ENCODE measurements at regions not wholly inside any gene's neighbourhood (a gene's known extent, or its start where the extent isn't known, plus 50 kb on each side); places are given as distances from the start of the nearest gene placed in this dataset.

DNA sequence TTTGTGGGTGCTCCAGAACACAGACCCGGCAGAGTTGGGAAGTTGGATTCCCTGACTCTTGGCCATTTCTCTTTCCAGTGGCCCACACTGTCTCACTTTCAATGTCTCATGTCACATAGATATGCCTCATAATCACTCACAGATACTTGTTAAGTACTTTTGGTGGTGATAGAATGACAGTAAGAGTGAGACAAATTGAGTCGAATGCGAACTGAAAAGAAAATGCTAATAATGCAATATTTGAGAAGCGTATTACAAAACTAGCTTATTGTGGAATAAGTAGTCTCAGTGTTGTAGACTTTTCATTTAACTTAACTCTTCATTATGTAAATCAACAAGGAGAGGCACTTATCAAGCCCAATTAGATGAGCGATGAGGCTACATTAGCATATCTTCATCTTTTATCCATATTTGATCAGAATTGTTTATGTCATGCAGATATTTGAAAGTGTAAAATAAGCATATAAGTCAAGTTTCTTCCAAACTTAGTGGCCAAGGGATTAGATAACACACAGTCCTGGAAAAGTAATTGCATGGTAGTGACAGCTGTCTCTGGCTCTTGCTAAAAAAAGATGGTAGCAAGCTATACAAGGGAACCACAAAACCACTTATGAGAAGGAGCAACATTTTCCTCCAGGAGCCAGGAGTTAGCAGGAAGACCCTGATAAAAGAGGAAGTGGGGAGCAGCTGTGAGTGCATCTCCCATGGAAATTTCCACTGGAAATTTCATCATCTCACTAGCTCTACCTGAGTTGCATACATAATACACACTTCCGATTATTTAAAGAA is 243.6 kb downstream of the ARRDC4 start:
- no peak for DNase-seq

DNA sequence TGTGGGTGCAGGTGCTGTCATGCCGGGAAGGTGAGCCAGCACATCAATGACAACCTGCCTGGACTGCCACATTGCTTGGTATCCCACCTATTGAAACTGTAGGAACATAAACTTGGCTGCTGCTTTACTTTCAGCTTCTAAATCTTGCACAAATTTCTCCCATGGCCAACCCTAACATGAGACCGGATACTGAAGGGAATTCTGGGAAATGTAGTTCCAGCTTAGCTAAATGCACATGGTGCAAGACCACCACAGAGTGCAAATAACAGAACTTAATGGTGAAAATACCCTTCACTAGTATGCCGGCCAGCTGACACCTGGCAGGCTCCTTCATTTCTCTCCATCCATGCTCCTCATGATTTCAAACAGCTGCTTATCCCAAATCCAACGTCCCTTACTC is 247.4 kb downstream of the ARRDC4 start:
- no peak for DNase-seq

DNA sequence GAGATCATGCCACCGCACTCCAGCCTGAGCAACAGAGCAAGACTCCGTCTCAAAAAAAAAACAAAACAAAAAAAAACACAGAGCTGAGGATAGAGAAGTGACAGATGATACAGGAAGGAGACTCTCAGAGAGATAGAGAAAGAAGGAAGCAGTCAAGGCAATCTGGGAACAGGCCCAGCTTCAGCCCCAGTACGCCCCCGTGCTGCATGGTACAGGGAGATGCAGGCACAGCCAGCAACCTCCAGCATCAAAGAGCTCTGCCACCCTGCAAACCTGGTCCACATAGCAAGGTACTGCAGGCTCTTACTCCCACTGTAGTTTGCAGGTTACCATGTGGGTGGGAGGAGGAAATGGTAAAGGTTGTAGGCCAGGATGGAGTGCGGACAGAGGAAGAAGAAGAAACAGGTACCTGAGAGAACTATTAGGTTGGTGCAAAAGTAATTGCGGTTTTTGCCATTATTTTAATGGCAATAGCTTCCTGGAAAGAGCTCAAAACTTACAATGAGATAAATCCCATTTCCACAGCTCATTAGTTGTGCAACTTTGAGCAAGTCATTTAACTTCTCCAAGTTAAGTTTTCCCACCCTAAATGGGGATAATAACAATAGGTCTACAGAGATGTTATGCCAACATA is 253.0 kb downstream of the ARRDC4 start:
- DNase-seq: no peak

DNA sequence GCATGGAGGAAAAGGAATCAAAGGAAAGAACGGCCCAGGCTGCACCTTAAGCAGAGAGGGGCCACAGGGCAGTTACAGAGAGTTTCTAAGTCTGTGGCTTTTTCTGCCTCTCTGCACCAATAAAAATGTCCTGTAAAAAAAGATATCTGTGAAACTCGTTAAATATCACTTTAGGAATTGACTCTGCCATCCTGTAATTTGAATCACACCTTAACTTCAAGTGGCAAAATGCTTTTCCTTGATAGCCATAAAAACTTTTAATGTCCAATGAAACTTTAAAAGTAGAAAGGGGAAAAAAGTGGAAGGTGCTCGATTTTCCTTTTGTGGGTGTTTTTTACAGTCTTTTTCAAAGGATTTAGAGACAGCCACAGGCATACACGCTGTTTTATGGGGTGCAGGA is 255.7 kb downstream of the ARRDC4 start:
- no peak for DNase-seq

DNA sequence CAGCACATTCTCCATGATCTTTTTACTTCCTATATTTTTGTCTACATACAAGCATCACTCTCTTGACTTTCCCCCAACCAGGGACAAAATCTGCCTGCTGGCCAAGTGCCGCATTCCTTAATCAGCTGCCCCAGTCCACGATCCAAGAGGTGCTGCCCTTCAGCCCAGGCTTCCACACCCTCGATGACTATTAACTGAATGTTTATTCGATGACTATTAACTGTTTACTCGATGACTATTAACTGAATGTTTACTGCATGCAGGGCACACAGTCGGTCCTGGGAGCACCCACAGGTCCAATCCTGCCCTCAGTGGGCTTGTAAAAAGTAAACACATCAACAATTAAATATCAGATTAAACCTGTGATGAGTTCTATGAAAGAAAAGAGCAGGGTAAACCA is 256.9 kb downstream of the ARRDC4 start:
- no peak for DNase-seq

DNA sequence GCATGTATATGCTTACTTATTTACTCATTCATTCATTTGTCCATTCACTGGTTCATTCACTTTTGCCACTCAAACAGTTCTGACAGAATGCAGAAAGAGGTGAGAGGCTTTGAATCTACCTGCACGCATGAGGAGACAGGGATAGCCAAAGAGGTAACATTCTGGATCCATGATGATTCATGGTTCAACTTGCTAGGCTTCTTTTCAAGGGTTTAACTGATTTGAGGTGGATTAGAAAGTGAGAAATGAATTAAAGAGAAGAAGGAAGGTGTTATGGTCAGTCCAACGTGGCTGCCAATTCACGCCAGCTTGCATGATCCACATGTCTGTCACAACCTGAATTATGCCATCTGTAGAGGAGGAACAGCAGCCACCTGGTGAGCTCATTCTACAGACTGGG is 260.6 kb downstream of the ARRDC4 start:
- DNase-seq: no peak

DNA sequence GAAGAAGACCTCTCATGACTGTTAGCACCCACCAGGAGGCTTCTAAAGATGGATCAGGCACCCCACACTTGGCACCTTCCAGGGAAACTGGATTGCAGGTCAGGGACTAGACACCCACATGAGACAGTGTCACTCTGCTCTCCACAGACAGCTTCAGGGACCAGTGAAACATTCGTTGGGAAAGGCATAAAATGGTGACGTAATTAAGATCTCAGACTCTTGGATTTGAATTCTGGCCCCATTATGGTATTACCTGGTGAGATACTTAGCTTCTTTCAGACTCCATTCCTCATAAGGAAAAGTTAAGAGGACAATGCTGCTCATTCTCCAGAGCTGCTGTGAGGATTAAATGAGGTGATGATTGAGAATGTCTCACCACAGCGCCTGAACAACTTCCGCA is 261.1 kb downstream of the ARRDC4 start:
- DNase-seq: no peak

DNA sequence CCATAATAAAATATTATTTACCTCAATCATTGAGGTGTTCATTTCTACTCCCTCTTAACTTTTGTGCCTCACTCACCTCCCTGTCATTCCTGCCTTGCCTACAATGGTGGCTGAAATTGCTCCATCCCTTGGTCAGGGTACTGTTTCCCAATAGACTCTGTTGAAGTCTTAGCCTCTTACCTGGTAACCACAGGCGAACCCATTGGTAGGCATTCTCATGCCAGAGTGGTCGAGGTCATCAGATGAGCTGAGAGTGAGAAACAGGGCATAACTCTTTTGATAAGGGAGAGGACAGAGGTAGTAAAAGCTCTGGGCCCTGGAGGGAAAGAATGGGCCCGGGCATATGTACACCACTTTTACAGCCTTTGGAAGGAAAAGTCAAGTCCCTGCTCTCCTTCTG is 265.6 kb downstream of the ARRDC4 start:
- DNase-seq: no peak

DNA sequence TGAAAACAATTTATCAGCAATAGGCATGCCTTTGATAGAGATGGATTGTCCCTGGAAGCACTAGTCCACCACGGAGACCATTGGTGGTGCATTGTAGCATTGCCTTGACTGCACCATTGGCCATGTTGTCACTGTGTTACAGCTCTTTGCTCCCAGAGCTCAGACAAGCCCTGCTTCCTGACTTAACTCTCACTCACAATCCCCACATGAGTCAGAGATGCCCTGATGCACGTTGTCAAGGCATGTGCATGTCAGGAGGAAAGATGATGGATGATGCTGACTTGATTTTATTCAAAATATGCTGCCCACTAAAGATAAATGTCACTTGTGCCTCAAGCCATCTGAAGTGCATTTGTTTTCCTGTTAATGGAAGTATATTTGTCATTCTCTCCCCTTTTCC is 266.1 kb downstream of the ARRDC4 start:
- no peak for DNase-seq

DNA sequence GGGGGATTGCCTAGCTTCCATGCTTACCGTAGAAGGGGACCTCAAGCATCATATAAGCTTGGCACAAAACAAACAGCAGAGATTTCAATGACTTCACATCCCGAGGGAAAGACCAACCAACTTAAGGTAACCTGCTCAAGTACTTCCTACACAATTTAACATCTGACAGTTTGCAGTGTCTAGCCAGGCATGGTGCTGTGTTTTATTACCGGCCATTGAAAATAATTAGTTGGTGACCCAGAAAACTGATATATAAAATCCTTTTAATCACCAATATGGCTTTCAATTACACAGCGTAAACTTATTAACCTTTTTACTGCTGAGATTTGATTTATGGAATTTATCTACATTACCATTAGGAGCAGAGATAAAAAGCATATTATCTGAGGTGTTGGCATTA is 268.3 kb downstream of the ARRDC4 start:
- no peak for DNase-seq

DNA sequence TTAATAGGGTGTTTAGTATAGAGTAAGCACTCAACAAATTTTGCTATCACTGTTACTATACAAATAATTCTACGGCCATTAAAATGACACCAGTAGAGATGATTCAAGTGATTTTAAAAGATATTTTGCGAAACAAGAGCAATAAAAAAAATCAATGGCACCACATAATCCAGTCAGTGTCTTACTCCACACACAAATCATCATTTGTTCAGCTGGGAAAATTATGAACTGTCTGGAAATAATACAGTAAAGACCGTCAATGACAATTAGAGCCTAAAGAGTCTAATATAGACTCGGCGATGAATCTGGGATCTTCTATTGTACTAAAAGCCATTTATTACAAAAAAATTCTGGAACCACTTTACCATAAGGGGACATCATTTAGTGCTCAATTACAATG is 270.5 kb downstream of the ARRDC4 start:
- DNase-seq: no peak

DNA sequence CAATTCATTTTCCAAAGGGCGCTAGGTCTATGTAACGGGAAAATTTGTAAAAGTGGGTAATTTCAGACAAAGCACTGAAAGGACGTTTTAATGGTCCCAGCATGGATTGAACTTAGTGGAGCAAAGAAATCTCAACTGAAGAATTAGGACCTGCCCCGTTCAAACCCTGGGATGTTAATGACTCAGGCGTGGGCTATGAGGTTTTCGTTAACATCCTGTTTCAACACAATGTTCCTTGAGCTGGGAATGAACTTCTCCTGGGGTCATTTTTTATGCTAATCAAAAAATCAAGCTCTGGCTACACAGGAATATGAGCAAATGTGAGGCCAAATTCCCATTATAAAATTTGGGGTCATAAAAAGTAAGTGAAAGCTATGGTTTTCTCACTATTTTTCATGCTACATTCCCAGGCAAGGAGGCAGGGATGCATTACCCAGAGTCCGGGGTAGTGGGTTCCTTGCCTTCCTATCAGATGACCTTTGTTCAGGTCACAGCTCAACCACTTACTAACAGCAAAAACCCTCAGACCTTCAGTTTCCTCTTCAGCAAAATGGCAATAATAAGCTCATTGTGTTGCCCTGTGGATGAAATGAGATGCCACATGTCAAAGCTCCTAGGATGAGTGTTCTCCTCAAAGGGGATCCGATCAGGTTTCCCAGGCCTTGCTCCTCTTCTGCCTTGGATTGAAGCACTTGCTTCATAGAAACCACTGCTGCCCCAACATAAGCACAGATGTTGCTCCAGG is 271.4 kb downstream of the ARRDC4 start:
- DNase-seq: no peak

DNA sequence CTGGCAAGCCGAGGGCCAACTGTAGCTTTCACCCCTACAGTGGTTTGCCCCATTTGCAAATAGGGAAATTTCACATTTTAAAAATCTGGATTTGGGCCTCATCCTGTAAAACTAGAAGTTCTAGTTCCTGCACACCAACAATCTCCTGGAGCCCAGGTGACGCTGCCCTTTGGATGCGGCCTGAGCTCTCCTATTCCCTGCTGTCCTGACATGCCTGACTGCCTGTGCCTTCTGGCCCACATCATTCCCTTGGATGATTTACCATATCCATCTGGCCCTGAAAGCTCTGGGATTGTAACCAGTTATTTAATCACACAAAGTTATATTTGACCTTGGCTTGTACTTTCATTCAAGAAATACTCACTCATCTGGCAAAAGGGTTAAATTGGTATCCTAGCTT is 272.3 kb downstream of the ARRDC4 start:
- no peak for DNase-seq

DNA sequence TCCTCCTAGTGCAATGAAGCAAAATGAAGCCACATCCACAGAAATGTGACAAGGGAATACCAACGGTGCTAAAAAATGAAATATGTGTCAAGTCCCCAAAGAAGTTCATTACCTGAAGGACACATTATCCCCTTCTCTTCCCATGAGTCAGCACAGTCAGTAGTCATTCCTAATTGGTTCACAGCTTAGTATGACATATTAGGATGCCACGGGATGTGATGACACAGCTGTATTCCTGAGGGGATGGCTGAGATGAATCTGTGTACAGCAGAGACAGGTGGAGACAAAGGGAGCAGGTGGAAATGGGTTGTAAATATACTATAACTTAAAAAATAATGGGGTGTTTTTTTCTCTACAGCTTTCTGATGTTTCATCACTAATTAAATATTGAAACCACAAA is 273.4 kb downstream of the ARRDC4 start:
- no peak for DNase-seq

DNA sequence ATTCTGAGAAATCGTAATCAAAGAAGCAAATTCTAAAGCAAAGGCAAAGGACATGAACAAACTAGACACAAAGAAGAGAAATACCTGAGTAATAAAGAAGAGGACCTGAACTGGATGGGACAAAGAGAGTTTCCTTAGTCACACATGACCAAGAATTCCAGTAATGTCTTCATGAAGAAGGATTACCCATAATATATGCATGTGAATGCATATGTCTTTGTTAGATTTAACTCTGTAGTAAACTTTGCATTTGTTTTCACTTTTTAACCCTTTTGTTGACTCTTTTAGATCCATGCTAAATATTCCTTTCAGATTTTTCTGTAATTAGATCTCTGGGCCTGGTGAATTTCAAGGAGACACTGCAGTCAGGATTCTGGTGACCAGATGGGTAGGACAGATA is 279.8 kb downstream of the ARRDC4 start:
- DNase-seq: no peak

DNA sequence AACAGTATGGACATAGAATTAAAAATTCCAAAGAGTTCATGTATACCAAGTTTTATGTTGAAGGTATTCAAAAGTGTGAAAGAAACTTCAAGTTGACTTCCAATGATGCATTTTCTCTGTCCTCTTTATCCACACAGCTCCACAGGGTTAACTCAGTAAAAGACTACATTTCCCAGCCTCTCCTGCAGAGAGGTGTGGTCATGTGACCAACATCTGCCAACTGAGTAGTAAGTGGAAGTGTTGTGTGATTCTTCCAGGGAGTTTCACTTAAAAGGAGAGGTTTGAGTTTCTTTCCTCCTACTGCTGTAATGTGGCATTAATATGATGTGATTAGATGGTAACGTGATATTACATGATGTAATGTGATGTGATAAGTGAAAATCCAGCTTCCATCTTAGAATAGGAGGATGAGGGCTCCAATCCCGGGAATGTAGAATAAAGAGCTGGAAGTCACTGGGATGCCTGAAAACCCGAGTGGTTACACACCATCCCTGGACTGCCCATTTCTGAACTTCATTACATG is 280.6 kb downstream of the ARRDC4 start:
- DNase-seq: no peak

DNA sequence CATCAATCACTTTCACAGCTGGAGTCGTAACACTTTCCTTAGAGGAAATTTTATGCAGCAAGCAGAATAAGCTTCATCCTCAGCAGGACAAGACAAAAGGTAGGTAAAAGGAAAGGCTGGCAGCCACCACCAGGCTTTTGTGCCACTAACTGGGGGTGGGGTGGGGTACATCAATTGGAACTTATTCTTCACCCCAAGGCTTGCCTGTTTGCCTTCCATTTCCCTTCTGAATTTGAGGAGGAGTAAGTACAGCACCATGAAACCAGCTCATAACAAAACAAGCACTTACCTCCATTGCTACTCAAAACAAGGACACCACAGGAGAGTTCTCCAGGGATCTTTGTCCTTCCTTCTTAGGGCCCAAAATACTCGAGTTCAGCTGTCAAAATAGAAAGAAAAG is 296.8 kb downstream of the ARRDC4 start:
- DNase-seq: no peak

DNA sequence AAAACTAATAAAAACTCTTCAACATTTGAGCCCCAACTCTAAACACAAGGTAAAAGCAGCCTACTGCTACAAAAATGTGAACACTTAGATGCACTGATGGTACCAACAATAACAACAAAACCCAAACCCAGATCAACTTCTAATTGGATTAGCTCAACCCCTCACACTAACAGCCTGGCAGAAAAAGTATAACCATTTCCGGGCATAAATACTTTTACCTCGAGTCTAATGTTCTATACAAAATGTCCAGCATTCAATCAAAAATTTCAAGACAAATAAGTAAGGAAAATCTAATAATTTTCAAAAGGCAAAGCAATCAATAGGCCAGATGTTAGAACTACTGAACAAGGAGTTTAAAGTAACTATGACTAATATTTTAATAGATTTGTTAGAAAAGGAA is 303.3 kb downstream of the ARRDC4 start:
- DNase-seq: no peak

DNA sequence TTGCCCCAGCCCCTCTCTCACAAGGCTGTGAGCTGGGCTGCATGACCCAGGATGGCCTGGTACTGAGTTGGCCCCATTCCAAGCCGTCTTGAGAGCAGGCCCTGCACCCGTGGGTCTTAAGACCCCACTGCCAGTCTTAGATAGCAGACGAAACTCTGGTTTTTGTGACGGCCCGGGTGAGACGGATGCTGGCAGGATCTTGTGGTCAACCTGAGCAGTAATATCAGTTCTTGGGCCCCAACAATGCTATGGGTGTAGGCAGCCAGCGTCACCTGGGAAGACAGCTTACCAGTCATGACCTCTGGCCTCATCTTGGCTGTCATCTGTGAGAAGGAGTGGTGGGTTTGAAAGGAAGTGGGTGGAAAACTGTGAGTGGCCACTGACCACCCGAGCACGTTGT is 305.8 kb downstream of the ARRDC4 start:
- DNase-seq: no peak

DNA sequence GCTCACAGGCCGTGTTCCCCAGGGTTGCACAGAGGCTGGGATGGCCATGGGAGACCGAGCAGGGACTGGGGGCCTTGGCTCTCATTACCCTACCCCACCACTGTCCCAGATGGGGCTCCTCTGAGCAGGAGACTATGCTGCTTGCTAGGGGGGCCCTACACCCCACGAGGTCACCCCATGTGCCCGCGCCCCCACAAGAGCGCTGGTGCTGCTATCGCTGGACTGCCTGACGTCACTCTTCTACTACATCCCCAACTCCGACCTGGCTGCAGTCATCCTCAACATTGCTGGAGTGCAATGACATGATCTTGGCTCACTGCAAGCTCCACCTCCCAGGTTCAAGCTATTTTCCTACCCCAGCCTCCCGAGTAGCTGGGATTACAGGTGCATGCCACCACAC is 307.7 kb downstream of the ARRDC4 start:
- no peak for DNase-seq

DNA sequence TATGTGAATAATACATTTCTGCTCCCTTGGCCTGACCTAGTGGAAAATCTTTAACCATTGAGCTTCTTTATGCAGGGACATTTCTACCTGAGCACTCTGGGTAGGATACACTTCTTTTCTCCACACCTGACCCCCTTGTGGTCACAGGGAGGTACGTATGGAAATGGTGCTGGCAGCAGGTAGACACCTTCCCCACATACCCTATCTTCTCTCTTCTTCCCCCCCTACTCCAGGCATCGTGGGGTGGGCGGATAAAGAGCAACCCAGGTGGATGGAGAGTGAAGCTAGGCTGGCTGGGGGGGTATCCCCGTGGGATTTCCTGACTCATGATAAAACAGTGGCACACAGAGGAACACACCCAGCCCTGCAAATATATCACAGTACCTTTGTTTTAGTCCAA is 312.1 kb downstream of the ARRDC4 start:
- DNase-seq: no peak

DNA sequence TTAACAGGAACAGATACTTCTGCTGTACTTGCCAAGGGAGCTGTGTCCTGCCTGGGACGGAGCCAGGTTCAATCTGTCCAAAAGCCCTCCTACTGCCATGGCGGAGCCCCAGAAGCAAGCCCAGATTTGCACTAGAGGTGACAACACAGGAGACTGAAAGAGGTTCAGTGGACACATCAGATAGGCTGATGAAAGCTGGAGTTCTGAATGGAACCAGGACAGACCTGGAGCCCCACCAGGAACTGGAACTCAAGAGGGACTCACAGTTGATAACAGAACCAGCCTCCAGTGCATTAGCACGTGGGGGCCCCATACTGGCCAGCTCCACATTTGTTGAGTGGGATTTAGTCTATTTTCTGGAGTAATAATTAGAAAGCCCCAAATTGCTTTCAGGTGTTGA is 315.5 kb downstream of the ARRDC4 start:
- DNase-seq: no peak

DNA sequence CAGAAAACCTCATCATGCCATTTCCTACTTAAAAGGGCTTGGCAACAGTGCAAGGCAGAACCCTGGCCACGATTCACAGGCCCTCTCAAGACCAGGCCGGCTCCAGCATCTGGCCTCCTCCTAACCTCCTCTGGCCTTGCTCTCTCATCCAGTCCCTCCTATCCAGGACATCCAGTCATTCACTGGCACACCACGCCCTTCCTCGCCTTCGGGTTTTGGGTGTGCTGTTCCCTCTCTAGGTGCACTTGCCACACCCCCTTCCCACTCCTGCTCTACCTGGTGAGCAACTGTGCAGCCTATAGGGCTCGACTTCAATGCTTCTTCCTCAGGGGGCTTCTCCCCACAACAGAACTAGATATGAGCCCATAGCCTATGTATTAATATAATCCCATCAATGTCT is 317.1 kb downstream of the ARRDC4 start:
- DNase-seq: no peak
